Ovary (tissue), 7 donors: ENCODE measurements at regions not wholly inside any gene's neighbourhood (a gene's known extent, or its start where the extent isn't known, plus 50 kb on each side); places are given as distances from the start of the nearest gene placed in this dataset.
A peak's percentile ranks its signal among the peaks of the same experiment; 100 is the strongest.

Experiments used
- DNase-seq, 5 donors: peaks; one replicate each; pipeline ENCODE4 v3.0.0-alpha.2; 2019 to 2020
- H3K27ac ChIP-seq, 2 donors: fragments of 200-600 bp; one replicate each; pipeline versions ENCODE4 v1.5.1 to v1.8.0; 2019 to 2022
- H3K27me3 ChIP-seq: fragments of 200-600 bp; one replicate; pipeline ENCODE4 v1.8.0; 2022
- H3K36me3 ChIP-seq: fragments of 200-600 bp; sonication (generic); one replicate; pipeline ENCODE4 v1.5.1; 2019
- H3K4me1 ChIP-seq: one replicate; pipeline ENCODE4 v1.8.1; 2013; ENCODE audit warnings: mild to moderate bottlenecking, moderate library complexity; ENCODE audit not compliant: insufficient read depth
- H3K4me3 ChIP-seq: fragments of 200-600 bp; sonication (generic); one replicate; pipeline ENCODE4 v1.5.1; 2017
- H3K9me3 ChIP-seq, 2 donors: fragments of 200-600 bp in 1 of 2; sonication (generic) in 1 of 2; one replicate each; pipeline versions ENCODE4 v1.5.1 to v1.8.1; 2013 to 2019; ENCODE audit warnings: mild to moderate bottlenecking in 1 of 2, moderate library complexity in 1 of 2
- EP300 ChIP-seq: sonication (generic); formaldehyde crosslinking; IDR thresholded peaks from one replicate; pipeline ENCODE4 v1.6.1; 2017; ENCODE audit warnings: antibody characterized with exemption
- POLR2A ChIP-seq: fragments of 450-650 bp; IDR thresholded peaks from one replicate; pipeline ENCODE4 v1.6.1; 2017; ENCODE audit warnings: antibody characterized with exemption, mild to moderate bottlenecking, moderate library complexity
- WGBS, 3 donors: extraction: QIAGEN DNeasy Blood & Tissue Kit in 1 of 3; methylation state at CpG; one replicate each; pipeline versions ENCODE4 v1.1.5 to v1.1.7; 2013 to 2017; 5-methylcytosine and 5-hydroxymethylcytosine counted together
- intact Hi-C, 4 donors: fragments of 100-400 bp; cut with DNase I; formaldehyde crosslinking; loops; one replicate each; pipeline versions ENCODE4 v1.11.0 to v1.15.1; 2022 to 2023
- TF ChIP-seq, protein P1 (sequence below), 3 donors: fragments of 450-650 bp in 2 of 3; fragments of 200-600 bp in 1 of 3; IDR thresholded peaks; one replicate each; pipeline versions ENCODE4 v1.5.1 to v1.8.0; 2016 to 2022; ENCODE audit warnings: antibody characterized with exemption in 3 of 3, mild to moderate bottlenecking in 1 of 3
- donor health status: DM: no; HTN: no; CAD: no; lungs with moderate emphysema.
- donor health status: DM: no; HTN: no; CAD: no.
- donor health status: Bipolar disorder and iron deficiency.
- donor health status: DM: no; HTN: no; CAD: no.
- donor health status: DM: yes; HTN: yes; CAD: no.

DNA sequence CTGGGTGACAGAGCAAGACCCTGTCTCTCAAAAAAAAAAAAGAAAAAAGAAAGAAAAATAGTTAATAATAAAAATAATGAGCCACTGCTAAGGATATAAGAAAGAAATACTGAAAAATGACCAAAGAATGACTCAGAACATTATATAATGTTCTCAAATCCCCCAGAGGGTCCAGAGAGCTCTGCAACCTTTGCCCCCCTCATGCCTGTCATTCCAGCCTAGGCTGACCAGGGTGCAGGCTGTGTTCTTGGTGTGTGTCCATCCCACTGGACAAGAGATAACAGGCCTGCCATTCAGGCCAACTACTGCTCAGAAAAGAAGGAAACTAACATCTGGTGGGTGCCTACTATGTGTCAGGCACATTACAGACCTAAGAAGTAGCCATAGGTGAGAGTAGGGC is 72.7 kb upstream of the EDNRA start:
- Histone ChIP-seq H3K4me3 (no peak overlapping the region), H3K27me3 (no peaks in the 10 kb centered on the region), H3K9me3 (no peaks in the 10 kb centered on the region), H3K36me3 (no peaks in the 10 kb centered on the region), H3K27ac (peak overlapping the region in 1 of 2 donors; percentile 48), H3K4me1 (peaks cover 9% of the 10 kb centered on the region)
- DNase-seq: peak; percentile 18 to 45 (median 27)
- intact Hi-C loops: no loop called here
- TF ChIP-seq EP300 (no peak), POLR2A (no peak)
- TF ChIP-seq, protein P1, sequence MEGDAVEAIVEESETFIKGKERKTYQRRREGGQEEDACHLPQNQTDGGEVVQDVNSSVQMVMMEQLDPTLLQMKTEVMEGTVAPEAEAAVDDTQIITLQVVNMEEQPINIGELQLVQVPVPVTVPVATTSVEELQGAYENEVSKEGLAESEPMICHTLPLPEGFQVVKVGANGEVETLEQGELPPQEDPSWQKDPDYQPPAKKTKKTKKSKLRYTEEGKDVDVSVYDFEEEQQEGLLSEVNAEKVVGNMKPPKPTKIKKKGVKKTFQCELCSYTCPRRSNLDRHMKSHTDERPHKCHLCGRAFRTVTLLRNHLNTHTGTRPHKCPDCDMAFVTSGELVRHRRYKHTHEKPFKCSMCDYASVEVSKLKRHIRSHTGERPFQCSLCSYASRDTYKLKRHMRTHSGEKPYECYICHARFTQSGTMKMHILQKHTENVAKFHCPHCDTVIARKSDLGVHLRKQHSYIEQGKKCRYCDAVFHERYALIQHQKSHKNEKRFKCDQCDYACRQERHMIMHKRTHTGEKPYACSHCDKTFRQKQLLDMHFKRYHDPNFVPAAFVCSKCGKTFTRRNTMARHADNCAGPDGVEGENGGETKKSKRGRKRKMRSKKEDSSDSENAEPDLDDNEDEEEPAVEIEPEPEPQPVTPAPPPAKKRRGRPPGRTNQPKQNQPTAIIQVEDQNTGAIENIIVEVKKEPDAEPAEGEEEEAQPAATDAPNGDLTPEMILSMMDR (IDR thresholded peaks at IDR 0.05): no peak

DNA sequence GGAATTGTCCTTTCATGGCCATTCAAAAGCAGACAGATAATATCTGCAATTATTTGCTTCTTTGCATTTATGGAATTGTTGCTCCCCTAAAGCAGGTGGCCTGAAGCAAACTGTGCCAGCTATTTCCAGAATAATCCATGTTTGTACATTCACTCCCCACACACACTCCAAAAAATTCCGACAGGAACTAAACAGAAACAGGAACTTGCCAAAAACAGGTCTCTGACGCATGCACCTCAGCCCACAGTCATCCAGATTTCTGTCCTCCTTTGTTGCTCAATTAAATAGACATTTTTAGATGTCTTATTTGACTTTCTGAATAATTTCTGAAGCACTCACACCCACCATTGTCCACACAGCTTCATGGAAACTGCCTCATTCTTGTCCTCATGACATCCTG is 71.5 kb upstream of the EDNRA start:
- no peaks in the 10 kb centered on the region for H3K9me3 ChIP-seq

DNA sequence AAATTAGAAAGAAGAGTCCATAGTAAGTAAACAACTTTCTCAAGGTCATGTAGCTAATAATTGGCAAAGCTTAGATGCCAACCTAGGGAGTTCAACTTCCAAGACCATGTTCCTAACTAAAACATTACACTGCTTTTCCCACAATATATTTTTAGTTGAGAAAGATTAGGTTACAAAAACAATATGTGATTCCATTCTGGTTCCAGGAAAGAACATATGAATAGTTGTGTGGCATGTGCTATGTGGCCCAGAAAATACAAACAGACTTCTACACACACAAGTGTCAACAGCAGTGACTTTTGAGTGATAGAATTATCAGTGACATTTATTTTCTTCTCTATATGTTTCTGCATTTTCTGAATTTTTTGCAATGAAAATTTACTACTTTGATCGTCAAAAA is 62.7 kb upstream of the EDNRA start:
- Histone ChIP-seq H3K36me3 (no peaks in the 10 kb centered on the region), H3K9me3 (no peaks in the 10 kb centered on the region), H3K27me3 (no peaks in the 10 kb centered on the region), H3K27ac (no peak overlapping the region), H3K4me3 (no peak overlapping the region), H3K4me1 (no peaks in the 10 kb centered on the region)
- DNase-seq: no peak
- TF ChIP-seq, protein P1 (IDR thresholded peaks at IDR 0.05): no peak
- TF ChIP-seq EP300 (no peak), POLR2A (no peak)
- WGBS, 3 donors: 43 to 57% (median 55%) methylated on average over 1 of the region's 1 CpG
- intact Hi-C loops: no loop called here

More for the DNA sequence above, 71.5 kb upstream of the EDNRA start:
- Histone ChIP-seq H3K4me1 (peaks cover 9% of the 10 kb centered on the region), H3K4me3 (no peak overlapping the region), H3K27me3 (no peaks in the 10 kb centered on the region), H3K27ac (peak overlapping the region in 1 of 2 donors; percentile 48), H3K36me3 (no peaks in the 10 kb centered on the region)
- intact Hi-C loops: no loop called here
- WGBS, 3 donors: 21 to 38% (median 26%) methylated on average over 2 of the region's 2 CpGs
- peak in 4 of 5 donors; percentile 26 to 35 (median 30) for DNase-seq
- no peak for TF ChIP-seq EP300
- no peak for TF ChIP-seq POLR2A
- TF ChIP-seq, protein P1 (IDR thresholded peaks at IDR 0.05): no peak

DNA sequence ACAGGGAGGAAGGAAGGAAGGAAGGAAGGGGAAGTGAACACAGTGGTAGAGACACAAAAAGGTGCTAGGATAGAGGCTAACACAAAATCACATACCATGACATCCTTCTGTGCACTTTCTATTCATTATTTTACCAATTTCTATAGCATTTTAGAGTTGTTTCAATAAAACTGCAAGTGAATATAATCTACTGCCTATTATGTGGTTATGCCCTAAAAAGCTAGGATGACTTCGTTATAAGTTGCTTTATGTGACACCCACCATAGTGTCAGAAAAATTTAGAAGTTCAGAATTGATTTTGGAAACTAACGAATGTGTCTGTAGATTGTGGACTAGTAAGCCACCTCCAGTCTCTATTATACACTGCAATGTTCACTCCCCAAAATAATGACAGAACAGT is 59.4 kb upstream of the EDNRA start:
- Histone ChIP-seq H3K27ac (no peak overlapping the region), H3K4me1 (no peaks in the 10 kb centered on the region), H3K27me3 (no peaks in the 10 kb centered on the region), H3K36me3 (no peaks in the 10 kb centered on the region), H3K9me3 (no peaks in the 10 kb centered on the region), H3K4me3 (no peak overlapping the region)
- WGBS, 3 donors: 92 to 94% (median 94%) methylated on average over 2 of the region's 2 CpGs
- no peak for DNase-seq
- intact Hi-C loops: no loop called here
- no peak for TF ChIP-seq EP300
- TF ChIP-seq POLR2A: no peak
- TF ChIP-seq, protein P1 (IDR thresholded peaks at IDR 0.05): no peak

DNA sequence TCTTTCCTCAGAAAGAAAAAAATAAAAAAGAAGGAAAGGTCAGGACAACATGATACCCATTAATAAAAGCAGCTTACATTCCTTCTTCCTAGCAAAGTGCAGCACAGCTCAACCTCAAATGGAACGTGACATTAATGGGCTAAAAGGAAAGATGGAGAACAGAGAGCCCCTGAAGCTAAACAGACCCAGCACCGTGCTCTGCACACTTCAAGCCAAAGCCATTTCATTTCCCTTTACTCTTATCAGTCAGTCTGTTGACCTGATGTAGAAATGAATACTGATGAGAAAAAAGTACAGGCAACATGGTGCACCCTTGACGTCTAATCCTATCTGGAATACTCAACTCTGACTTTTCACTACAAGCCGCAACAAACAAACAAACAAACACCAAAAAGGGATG is 57.7 kb upstream of the EDNRA start:
- TF ChIP-seq EP300 (no peak), POLR2A (no peak)
- TF ChIP-seq, protein P1 (IDR thresholded peaks at IDR 0.05): no peak
- DNase-seq: no peak

More for the DNA sequence above, 57.7 kb upstream of the EDNRA start:
- no peak overlapping the region for H3K27ac ChIP-seq
- intact Hi-C loops: no loop called here
- H3K4me1 ChIP-seq: no peaks in the 10 kb centered on the region
- no peak overlapping the region for H3K4me3 ChIP-seq
- 29 to 53% (median 35%) methylated on average over 4 of the region's 4 CpGs for WGBS, 3 donors
- H3K9me3 ChIP-seq: no peaks in the 10 kb centered on the region
- no peaks in the 10 kb centered on the region for H3K36me3 ChIP-seq
- H3K27me3 ChIP-seq: no peaks in the 10 kb centered on the region
